ENCODE measurements at regions not wholly inside any gene's neighbourhood (a gene's known extent, or its start where the extent isn't known, plus 50 kb on each side); places are given as distances from the start of the nearest gene placed in this dataset.
A peak's percentile ranks its signal among the peaks of the same experiment; 100 is the strongest.

GRCh38 chr4:34194585-34194984 is 2049.7 kb downstream of the ARAP2 start:
- no peaks in the 10 kb centered on the region for H3K27me3 ChIP-seq (ENCODE audit: control insufficient read depth, insufficient read depth, low read length)

GRCh38 chr4:34196375-34196774 is 2047.9 kb downstream of the ARAP2 start:
- H3K27ac ChIP-seq (ENCODE audit: low read depth, low read length): no peak overlapping the region
- no peaks in the 10 kb centered on the region for H3K4me1 ChIP-seq (ENCODE audit: control insufficient read depth, insufficient read depth, low read length)
- H3K27me3 ChIP-seq (ENCODE audit: control insufficient read depth, insufficient read depth, low read length): no peaks in the 10 kb centered on the region
- H3K9me3 ChIP-seq (ENCODE audit: control insufficient read depth, insufficient read depth, low read length): no peaks in the 10 kb centered on the region
- DNase-seq (ENCODE audit: low read depth in 4 of 6, low spot score in 6 of 6): no peak
- no peaks in the 10 kb centered on the region for H3K36me3 ChIP-seq (ENCODE audit: control insufficient read depth, insufficient read depth, low read length)
- no peak overlapping the region for H3K4me3 ChIP-seq (ENCODE audit: low read depth, low read length)
- no CpG with 5 or more reads among the region's 2 CpGs for WGBS (ENCODE audit: insufficient coverage)

More at GRCh38 chr4:34194585-34194984, 2049.7 kb downstream of the ARAP2 start:
- DNase-seq (ENCODE audit: low read depth in 4 of 6, low spot score in 6 of 6): no peak
- 60% methylated on average over 1 of the region's 2 CpGs for WGBS (ENCODE audit: insufficient coverage)
- no peaks in the 10 kb centered on the region for H3K36me3 ChIP-seq (ENCODE audit: control insufficient read depth, insufficient read depth, low read length)
- no peaks in the 10 kb centered on the region for H3K4me1 ChIP-seq (ENCODE audit: control insufficient read depth, insufficient read depth, low read length)
- no peak overlapping the region for H3K4me3 ChIP-seq (ENCODE audit: low read depth, low read length)
- H3K9me3 ChIP-seq (ENCODE audit: control insufficient read depth, insufficient read depth, low read length): no peaks in the 10 kb centered on the region
- H3K27ac ChIP-seq (ENCODE audit: low read depth, low read length): no peak overlapping the region

GRCh38 chr4:34198966-34199365 is 2045.3 kb downstream of the ARAP2 start:
- Histone ChIP-seq H3K4me1 (ENCODE audit: control insufficient read depth, insufficient read depth, low read length) (no peaks in the 10 kb centered on the region), H3K9me3 (ENCODE audit: control insufficient read depth, insufficient read depth, low read length) (no peaks in the 10 kb centered on the region), H3K27ac (ENCODE audit: low read depth, low read length) (no peak overlapping the region), H3K36me3 (ENCODE audit: control insufficient read depth, insufficient read depth, low read length) (no peaks in the 10 kb centered on the region), H3K27me3 (ENCODE audit: control insufficient read depth, insufficient read depth, low read length) (no peaks in the 10 kb centered on the region), H3K4me3 (ENCODE audit: low read depth, low read length) (no peak overlapping the region)
- DNase-seq (ENCODE audit: low read depth in 4 of 6, low spot score in 6 of 6): no peak
- no CpG with 5 or more reads among the region's 1 CpG for WGBS (ENCODE audit: insufficient coverage)

GRCh38 chr4:34200535-34200934 is 2043.8 kb downstream of the ARAP2 start:
- H3K27me3 ChIP-seq (ENCODE audit: control insufficient read depth, insufficient read depth, low read length): no peaks in the 10 kb centered on the region
- H3K9me3 ChIP-seq (ENCODE audit: control insufficient read depth, insufficient read depth, low read length): no peaks in the 10 kb centered on the region
- H3K4me1 ChIP-seq (ENCODE audit: control insufficient read depth, insufficient read depth, low read length): no peaks in the 10 kb centered on the region
- no peaks in the 10 kb centered on the region for H3K36me3 ChIP-seq (ENCODE audit: control insufficient read depth, insufficient read depth, low read length)
- H3K4me3 ChIP-seq (ENCODE audit: low read depth, low read length): no peak overlapping the region
- 91% methylated on average over 2 of the region's 2 CpGs for WGBS (ENCODE audit: insufficient coverage)
- no peak for DNase-seq (ENCODE audit: low read depth in 4 of 6, low spot score in 6 of 6)
- no peak overlapping the region for H3K27ac ChIP-seq (ENCODE audit: low read depth, low read length)

GRCh38 chr4:34202154-34202553 is 2042.2 kb downstream of the ARAP2 start:
- H3K9me3 ChIP-seq (ENCODE audit: control insufficient read depth, insufficient read depth, low read length): peaks cover 5% of the 10 kb centered on the region
- H3K36me3 ChIP-seq (ENCODE audit: control insufficient read depth, insufficient read depth, low read length): no peaks in the 10 kb centered on the region
- H3K4me3 ChIP-seq (ENCODE audit: low read depth, low read length): no peak overlapping the region
- no peak for DNase-seq (ENCODE audit: low read depth in 4 of 6, low spot score in 6 of 6)
- no peak overlapping the region for H3K27ac ChIP-seq (ENCODE audit: low read depth, low read length)
- no peaks in the 10 kb centered on the region for H3K4me1 ChIP-seq (ENCODE audit: control insufficient read depth, insufficient read depth, low read length)
- H3K27me3 ChIP-seq (ENCODE audit: control insufficient read depth, insufficient read depth, low read length): no peaks in the 10 kb centered on the region

- Histone ChIP-seq H3K27me3 (ENCODE audit: control insufficient read depth, insufficient read depth, low read length) (no peaks in the 10 kb centered on the region), H3K36me3 (ENCODE audit: control insufficient read depth, insufficient read depth, low read length) (no peaks in the 10 kb centered on the region), H3K4me1 (ENCODE audit: control insufficient read depth, insufficient read depth, low read length) (no peaks in the 10 kb centered on the region), H3K4me3 (ENCODE audit: low read depth, low read length) (no peak overlapping the region), H3K27ac (ENCODE audit: low read depth, low read length) (no peak overlapping the region), H3K9me3 (ENCODE audit: control insufficient read depth, insufficient read depth, low read length) (no peaks in the 10 kb centered on the region)
- no peak for DNase-seq (ENCODE audit: low read depth in 4 of 6, low spot score in 6 of 6)
- WGBS (ENCODE audit: insufficient coverage): no CpG with 5 or more reads among the region's 1 CpG
Observed at GRCh38 chr4:34220601-34221000, 2023.7 kb downstream of the ARAP2 start.

- no peaks in the 10 kb centered on the region for H3K9me3 ChIP-seq (ENCODE audit: control insufficient read depth, insufficient read depth, low read length)
- no peak overlapping the region for H3K27ac ChIP-seq (ENCODE audit: low read depth, low read length)
- H3K36me3 ChIP-seq (ENCODE audit: control insufficient read depth, insufficient read depth, low read length): no peaks in the 10 kb centered on the region
- WGBS (ENCODE audit: insufficient coverage): no CpG with 5 or more reads among the region's 1 CpG
- DNase-seq (ENCODE audit: low read depth in 4 of 6, low spot score in 6 of 6): peak in 1 of 6 donors; percentile 56
- H3K27me3 ChIP-seq (ENCODE audit: control insufficient read depth, insufficient read depth, low read length): no peaks in the 10 kb centered on the region
- H3K4me3 ChIP-seq (ENCODE audit: low read depth, low read length): no peak overlapping the region
- H3K4me1 ChIP-seq (ENCODE audit: control insufficient read depth, insufficient read depth, low read length): no peaks in the 10 kb centered on the region
Observed at GRCh38 chr4:34221986-34222385, 2022.3 kb downstream of the ARAP2 start.

GRCh38 chr4:34236118-34236517 is 2008.2 kb downstream of the ARAP2 start:
- no peak overlapping the region for H3K4me3 ChIP-seq (ENCODE audit: low read depth, low read length)
- DNase-seq (ENCODE audit: low read depth in 4 of 6, low spot score in 6 of 6): no peak
- no peaks in the 10 kb centered on the region for H3K27me3 ChIP-seq (ENCODE audit: control insufficient read depth, insufficient read depth, low read length)
- no peaks in the 10 kb centered on the region for H3K9me3 ChIP-seq (ENCODE audit: control insufficient read depth, insufficient read depth, low read length)
- H3K36me3 ChIP-seq (ENCODE audit: control insufficient read depth, insufficient read depth, low read length): no peaks in the 10 kb centered on the region
- no peak overlapping the region for H3K27ac ChIP-seq (ENCODE audit: low read depth, low read length)
- H3K4me1 ChIP-seq (ENCODE audit: control insufficient read depth, insufficient read depth, low read length): no peaks in the 10 kb centered on the region
- no CpG with 5 or more reads among the region's 1 CpG for WGBS (ENCODE audit: insufficient coverage)

GRCh38 chr4:34245276-34245675 is 1999.0 kb downstream of the ARAP2 start:
- H3K9me3 ChIP-seq (ENCODE audit: control insufficient read depth, insufficient read depth, low read length): no peaks in the 10 kb centered on the region
- no peak overlapping the region for H3K27ac ChIP-seq (ENCODE audit: low read depth, low read length)
- DNase-seq (ENCODE audit: low read depth in 4 of 6, low spot score in 6 of 6): no peak
- H3K36me3 ChIP-seq (ENCODE audit: control insufficient read depth, insufficient read depth, low read length): no peaks in the 10 kb centered on the region
- no peaks in the 10 kb centered on the region for H3K27me3 ChIP-seq (ENCODE audit: control insufficient read depth, insufficient read depth, low read length)
- no CpG with 5 or more reads among the region's 2 CpGs for WGBS (ENCODE audit: insufficient coverage)
- no peaks in the 10 kb centered on the region for H3K4me1 ChIP-seq (ENCODE audit: control insufficient read depth, insufficient read depth, low read length)
- no peak overlapping the region for H3K4me3 ChIP-seq (ENCODE audit: low read depth, low read length)

- no peaks in the 10 kb centered on the region for H3K9me3 ChIP-seq (ENCODE audit: control insufficient read depth, insufficient read depth, low read length)
Observed at GRCh38 chr4:34250562-34250961, 1993.8 kb downstream of the ARAP2 start.

More at GRCh38 chr4:34250562-34250961, 1993.8 kb downstream of the ARAP2 start:
- no peak overlapping the region for H3K4me3 ChIP-seq (ENCODE audit: low read depth, low read length)
- 100% methylated on average over 1 of the region's 1 CpG for WGBS (ENCODE audit: insufficient coverage)
- no peaks in the 10 kb centered on the region for H3K27me3 ChIP-seq (ENCODE audit: control insufficient read depth, insufficient read depth, low read length)
- no peak for DNase-seq (ENCODE audit: low read depth in 4 of 6, low spot score in 6 of 6)
- H3K36me3 ChIP-seq (ENCODE audit: control insufficient read depth, insufficient read depth, low read length): no peaks in the 10 kb centered on the region
- no peak overlapping the region for H3K27ac ChIP-seq (ENCODE audit: low read depth, low read length)
- no peaks in the 10 kb centered on the region for H3K4me1 ChIP-seq (ENCODE audit: control insufficient read depth, insufficient read depth, low read length)
